IMR-90 (cell line): ENCODE measurements at regions not wholly inside any gene's neighbourhood (a gene's known extent, or its start where the extent isn't known, plus 50 kb on each side); places are given as distances from the start of the nearest gene placed in this dataset.

Experiments
- ATAC-seq: fragments of 200-7000 bp; cut with Tn5 transposase; 2 replicates; pipeline ENCODE4 v1.9.1; 2020; ENCODE audit warnings: low read depth, mild to moderate bottlenecking, moderate library complexity
- BruUV-seq: library from RNA; stranded (reverse); fragments of 400-500 nt; replicated peaks from 2 replicates; lab custom pipeline; 2021; lab: Mats Ljungman, UMichigan
- CTCF ChIA-PET: fragments of 300-600 bp; formaldehyde crosslinking; extraction: SDS; loops from one replicate; lab custom pipeline; 2021; ENCODE audit warnings: antibody characterized with exemption; lab: Yijun Ruan, JAX
- POLR2A ChIA-PET: fragments of 300-600 bp; sonication (Branson Sonifier 250); formaldehyde crosslinking; loops from one replicate; lab custom pipeline; 2022; ENCODE audit warnings: antibody characterized with exemption; ENCODE audit not compliant: unreplicated experiment; lab: Charles Lee
- DNase-seq: peaks from one replicate; pipeline ENCODE4 v3.0.0; 2013
- H2AFZ ChIP-seq: replicated peaks from 2 replicates; pipeline ENCODE3; 2013; ENCODE audit warnings: low read length, mild to moderate bottlenecking; ENCODE audit not compliant: poor library complexity
- H2AK5ac ChIP-seq: 2 replicates; pipeline ENCODE4 v1.6.1; 2013; ENCODE audit warnings: low read depth, low read length, inconsistent platforms
- H2AK9ac ChIP-seq: replicated peaks from 2 replicates; pipeline ENCODE3; 2013; ENCODE audit warnings: mild to moderate bottlenecking, low read depth, low read length, moderate library complexity; ENCODE audit not compliant: poor library complexity
- H2BK120ac ChIP-seq: 2 replicates; pipeline ENCODE4 v1.6.1; 2013; ENCODE audit warnings: low read depth, low read length, inconsistent platforms
- H2BK15ac ChIP-seq: 3 replicates; pipeline ENCODE4 v1.6.1; 2013; ENCODE audit warnings: low read depth, low read length, inconsistent platforms
- H2BK20ac ChIP-seq: 2 replicates; pipeline ENCODE4 v1.6.1; 2013; ENCODE audit warnings: low read depth, mild to moderate bottlenecking, inconsistent platforms, low read length, moderate library complexity
- H2BK5ac ChIP-seq: 2 replicates; pipeline ENCODE4 v1.6.1; 2013; ENCODE audit warnings: mild to moderate bottlenecking, low read depth, low read length, inconsistent platforms; ENCODE audit not compliant: poor library complexity, severe bottlenecking
- H3K14ac ChIP-seq: replicated peaks from 2 replicates; pipeline ENCODE4 v1.6.1; 2013; ENCODE audit warnings: low read depth, low read length, inconsistent platforms
- H3K18ac ChIP-seq: 2 replicates; pipeline ENCODE4 v1.6.1; 2013; ENCODE audit warnings: low read depth, low read length, control low read depth
- H3K23ac ChIP-seq: 2 replicates; pipeline ENCODE4 v1.6.1; 2013; ENCODE audit warnings: low read depth, low read length, inconsistent platforms
- H3K27ac ChIP-seq: 2 replicates; pipeline ENCODE4 v1.5.1; 2013; ENCODE audit warnings: mild to moderate bottlenecking, control low read depth, low read length; ENCODE audit not compliant: insufficient read depth
- H3K27me3 ChIP-seq: 2 replicates; pipeline ENCODE4 v1.6.1; 2013; ENCODE audit warnings: low read length; ENCODE audit not compliant: control insufficient read depth, insufficient read depth
- H3K36me3 ChIP-seq: 2 replicates; pipeline ENCODE4 v1.6.1; 2013; ENCODE audit warnings: low read length, mixed read lengths; ENCODE audit not compliant: control insufficient read depth, insufficient read depth
- H3K4ac ChIP-seq: 2 replicates; pipeline ENCODE4 v1.6.1; 2013; ENCODE audit warnings: low read depth, low read length, inconsistent platforms
- H3K4me1 ChIP-seq: 2 replicates; pipeline ENCODE4 v1.6.1; 2013; ENCODE audit warnings: low read length, mixed read lengths; ENCODE audit not compliant: control insufficient read depth, insufficient read depth
- H3K4me2 ChIP-seq: 2 replicates; pipeline ENCODE4 v1.6.1; 2013; ENCODE audit warnings: low read depth, mild to moderate bottlenecking, control low read depth, low read length, moderate library complexity
- H3K4me3 ChIP-seq: 2 replicates; pipeline ENCODE4 v1.5.1; 2013; ENCODE audit warnings: low read depth, mild to moderate bottlenecking, control low read depth, low read length, moderate library complexity; ENCODE audit not compliant: insufficient read depth
- H3K56ac ChIP-seq: 2 replicates; pipeline ENCODE4 v1.6.1; 2013; ENCODE audit warnings: low read length, inconsistent platforms; ENCODE audit not compliant: insufficient read depth; ENCODE audit errors: extremely low read depth
- H3K79me1 ChIP-seq, 2 experiments: 2 replicates each; pipeline ENCODE4 v1.6.1; 2013; ENCODE audit warnings: low read length in 2 of 2, inconsistent platforms in 1 of 2, low read depth in 1 of 2
- H3K9ac ChIP-seq: 2 replicates; pipeline ENCODE4 v1.6.1; 2013; ENCODE audit warnings: low read depth, low read length, control low read depth
- H3K9me1 ChIP-seq: 2 replicates; pipeline ENCODE4 v1.6.1; 2013; ENCODE audit warnings: low read length, inconsistent platforms; ENCODE audit not compliant: insufficient read depth
- H3K9me3 ChIP-seq: 2 replicates; pipeline ENCODE4 v1.6.1; 2013; ENCODE audit warnings: low read length; ENCODE audit not compliant: control insufficient read depth, insufficient read depth
- H4K20me1 ChIP-seq: 2 replicates; pipeline ENCODE4 v1.6.1; 2013; ENCODE audit warnings: low read length, inconsistent platforms; ENCODE audit not compliant: insufficient read depth
- H4K5ac ChIP-seq: 2 replicates; pipeline ENCODE4 v1.6.1; 2013; ENCODE audit warnings: mild to moderate bottlenecking, low read depth, low read length, control low read depth
- H4K8ac ChIP-seq, 2 experiments: 2 replicates each; pipeline ENCODE4 v1.6.1; 2013; ENCODE audit warnings: low read depth in 2 of 2, low read length in 2 of 2, control low read depth in 1 of 2, inconsistent platforms in 1 of 2
- H4K91ac ChIP-seq: 2 replicates; pipeline ENCODE4 v1.6.1; 2013; ENCODE audit warnings: low read depth, low read length, inconsistent platforms; ENCODE audit not compliant: insufficient read depth
- BHLHE40 ChIP-seq: fragments of 150-350 bp; IDR thresholded peaks from 2 replicates; pipeline ENCODE4 v1.6.1; 2016; ENCODE audit warnings: mild to moderate bottlenecking, low read depth, low read length
- CEBPB ChIP-seq: IDR thresholded peaks from 2 replicates; pipeline ENCODE4 v1.6.1; 2012; ENCODE audit warnings: low read depth, low read length, improper control_type of control experiment
- CHD1 ChIP-seq: IDR thresholded peaks from 2 replicates; pipeline ENCODE4 v1.6.1; 2012; ENCODE audit warnings: low read depth, low read length, improper control_type of control experiment
- FOS ChIP-seq: fragments of 150-350 bp; IDR thresholded peaks from 2 replicates; pipeline ENCODE4 v1.6.1; 2016; ENCODE audit warnings: low read depth, low read length
- MAFK ChIP-seq: IDR thresholded peaks from 2 replicates; pipeline ENCODE4 v1.6.1; 2012; ENCODE audit warnings: low read depth, low read length, improper control_type of control experiment
- MAZ ChIP-seq: IDR thresholded peaks from 2 replicates; pipeline ENCODE4 v1.6.1; 2012; ENCODE audit warnings: low read depth, mild to moderate bottlenecking, low read length, improper control_type of control experiment, moderate library complexity, borderline replicate concordance
- NFE2L2 ChIP-seq: fragments of 150-350 bp; IDR thresholded peaks from 2 replicates; pipeline ENCODE4 v1.6.1; 2016; ENCODE audit warnings: low read depth, mild to moderate bottlenecking, low read length
- POLR2A ChIP-seq: IDR thresholded peaks from 2 replicates; pipeline ENCODE4 v1.6.1; 2012; ENCODE audit warnings: mild to moderate bottlenecking, low read depth, low read length
- RAD21 ChIP-seq: IDR thresholded peaks from 2 replicates; pipeline ENCODE4 v1.6.1; 2012; ENCODE audit warnings: low read length, improper control_type of control experiment
- RCOR1 ChIP-seq: IDR thresholded peaks from 2 replicates; pipeline ENCODE4 v1.6.1; 2012; ENCODE audit warnings: mild to moderate bottlenecking, low read length, improper control_type of control experiment; ENCODE audit not compliant: insufficient replicate concordance
- RFX5 ChIP-seq: IDR thresholded peaks from 2 replicates; pipeline ENCODE4 v1.8.0; 2012; ENCODE audit warnings: low read depth, mild to moderate bottlenecking, low read length, moderate library complexity
- SMC3 ChIP-seq: fragments of 150-350 bp; IDR thresholded peaks from 2 replicates; pipeline ENCODE4 v1.6.1; 2016; ENCODE audit warnings: low read depth, mild to moderate bottlenecking, antibody characterized with exemption, low read length, moderate library complexity
- WGBS, 2 experiments: methylation state at CpG; one replicate each; pipeline versions ENCODE4 v1.1.5 to v1.1.7; 2013; ENCODE audit warnings: missing lambda C conversion rate in 2 of 2; ENCODE audit not compliant: insufficient read length in 1 of 2; ENCODE audit errors: extremely low coverage in 2 of 2; 5-methylcytosine and 5-hydroxymethylcytosine counted together
- dilution Hi-C: fragments of 300-500 bp; cut with HindIII; formaldehyde crosslinking; loops from one replicate; pipeline ENCODE4 v1.14.3; 2018; ENCODE audit warnings: low sequenced_read_pairs; ENCODE audit not compliant: unreplicated experiment
- in situ Hi-C: fragments of 300-500 bp; cut with MboI; formaldehyde crosslinking; loops from 3 replicates; pipeline ENCODE4 v1.14.3; 2019; ENCODE audit warnings: low sequenced_read_pairs, inconsistent platforms, mixed read lengths
- intact Hi-C: fragments of 100-400 bp; cut with micrococcal nuclease; formaldehyde crosslinking; loops from 2 replicates; pipeline ENCODE4 v1.10.0; 2022
- TF ChIP-seq, protein P1 (sequence below): fragments of 150-350 bp; IDR thresholded peaks from 2 replicates; pipeline ENCODE4 v1.6.1; 2017; ENCODE audit warnings: mild to moderate bottlenecking, antibody characterized with exemption, low read length, low read depth
- TF ChIP-seq, protein P2 (sequence below): conservative IDR thresholded peaks from 2 replicates; pipeline ENCODE4 v1.5.1; 2012; ENCODE audit warnings: mild to moderate bottlenecking, low read depth, low read length, improper control_type of control experiment
- TF ChIP-seq, protein P3 (sequence below): fragments of 150-350 bp; IDR thresholded peaks from 2 replicates; pipeline ENCODE4 v1.6.1; 2016; ENCODE audit warnings: low read depth, mild to moderate bottlenecking, low read length, moderate library complexity, borderline replicate concordance

DNA sequence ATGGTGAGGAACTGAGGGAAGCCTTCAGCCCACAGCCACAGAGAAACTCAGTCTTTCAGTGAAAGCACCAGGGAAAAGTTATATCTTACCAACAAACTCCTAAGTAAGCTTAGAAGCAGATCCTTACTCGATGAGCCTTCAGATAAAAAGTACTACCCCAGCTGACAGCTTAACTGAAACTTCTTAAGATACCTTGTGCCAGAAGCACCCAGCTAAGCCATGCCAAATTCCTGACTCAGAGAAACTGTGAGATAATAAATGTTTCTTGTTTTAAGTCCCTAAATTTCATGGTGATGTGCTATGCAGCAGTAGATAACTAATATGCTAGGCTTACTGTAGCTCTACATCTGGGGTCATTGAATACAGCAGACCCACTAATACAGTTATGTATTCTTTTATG, 2025.0 kb downstream of the LRRC4C start:
- CTCF ChIA-PET: no interaction called here

More for the DNA sequence above, 2025.0 kb downstream of the LRRC4C start:
- no peak overlapping the region for H3K27ac ChIP-seq
- no peak overlapping the region for H2BK5ac ChIP-seq
- no CpG with 5 or more reads among the region's 1 CpG for WGBS, 2 experiments
- dilution Hi-C loops: no loop called here
- H2BK15ac ChIP-seq: no peak overlapping the region
- H4K91ac ChIP-seq: no peak overlapping the region
- no peak overlapping the region for H4K5ac ChIP-seq
- no peak overlapping the region for H3K23ac ChIP-seq
- no peak overlapping the region for H2BK20ac ChIP-seq
- TF ChIP-seq MAZ: no peak
- TF ChIP-seq RAD21: no peak
- TF ChIP-seq BHLHE40: no peak
- TF ChIP-seq, protein P1, sequence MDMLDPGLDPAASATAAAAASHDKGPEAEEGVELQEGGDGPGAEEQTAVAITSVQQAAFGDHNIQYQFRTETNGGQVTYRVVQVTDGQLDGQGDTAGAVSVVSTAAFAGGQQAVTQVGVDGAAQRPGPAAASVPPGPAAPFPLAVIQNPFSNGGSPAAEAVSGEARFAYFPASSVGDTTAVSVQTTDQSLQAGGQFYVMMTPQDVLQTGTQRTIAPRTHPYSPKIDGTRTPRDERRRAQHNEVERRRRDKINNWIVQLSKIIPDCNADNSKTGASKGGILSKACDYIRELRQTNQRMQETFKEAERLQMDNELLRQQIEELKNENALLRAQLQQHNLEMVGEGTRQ: no peak
- TF ChIP-seq RFX5: no peak
- TF ChIP-seq FOS: no peak
- no peak for TF ChIP-seq MAFK
- no peak for TF ChIP-seq SMC3
- TF ChIP-seq, protein P2, sequence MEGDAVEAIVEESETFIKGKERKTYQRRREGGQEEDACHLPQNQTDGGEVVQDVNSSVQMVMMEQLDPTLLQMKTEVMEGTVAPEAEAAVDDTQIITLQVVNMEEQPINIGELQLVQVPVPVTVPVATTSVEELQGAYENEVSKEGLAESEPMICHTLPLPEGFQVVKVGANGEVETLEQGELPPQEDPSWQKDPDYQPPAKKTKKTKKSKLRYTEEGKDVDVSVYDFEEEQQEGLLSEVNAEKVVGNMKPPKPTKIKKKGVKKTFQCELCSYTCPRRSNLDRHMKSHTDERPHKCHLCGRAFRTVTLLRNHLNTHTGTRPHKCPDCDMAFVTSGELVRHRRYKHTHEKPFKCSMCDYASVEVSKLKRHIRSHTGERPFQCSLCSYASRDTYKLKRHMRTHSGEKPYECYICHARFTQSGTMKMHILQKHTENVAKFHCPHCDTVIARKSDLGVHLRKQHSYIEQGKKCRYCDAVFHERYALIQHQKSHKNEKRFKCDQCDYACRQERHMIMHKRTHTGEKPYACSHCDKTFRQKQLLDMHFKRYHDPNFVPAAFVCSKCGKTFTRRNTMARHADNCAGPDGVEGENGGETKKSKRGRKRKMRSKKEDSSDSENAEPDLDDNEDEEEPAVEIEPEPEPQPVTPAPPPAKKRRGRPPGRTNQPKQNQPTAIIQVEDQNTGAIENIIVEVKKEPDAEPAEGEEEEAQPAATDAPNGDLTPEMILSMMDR: no peak
- TF ChIP-seq CHD1: no peak
- TF ChIP-seq POLR2A: no peak
- TF ChIP-seq NFE2L2: no peak
- TF ChIP-seq, protein P3, sequence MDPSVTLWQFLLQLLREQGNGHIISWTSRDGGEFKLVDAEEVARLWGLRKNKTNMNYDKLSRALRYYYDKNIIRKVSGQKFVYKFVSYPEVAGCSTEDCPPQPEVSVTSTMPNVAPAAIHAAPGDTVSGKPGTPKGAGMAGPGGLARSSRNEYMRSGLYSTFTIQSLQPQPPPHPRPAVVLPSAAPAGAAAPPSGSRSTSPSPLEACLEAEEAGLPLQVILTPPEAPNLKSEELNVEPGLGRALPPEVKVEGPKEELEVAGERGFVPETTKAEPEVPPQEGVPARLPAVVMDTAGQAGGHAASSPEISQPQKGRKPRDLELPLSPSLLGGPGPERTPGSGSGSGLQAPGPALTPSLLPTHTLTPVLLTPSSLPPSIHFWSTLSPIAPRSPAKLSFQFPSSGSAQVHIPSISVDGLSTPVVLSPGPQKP: no peak
- TF ChIP-seq RCOR1: no peak
- no peak for TF ChIP-seq CEBPB
- in situ Hi-C loops: no loop called here
- H2BK120ac ChIP-seq: no peak overlapping the region
- no peak overlapping the region for H2AFZ ChIP-seq
- H3K79me1 ChIP-seq: no peaks in the 10 kb centered on the region
- no peak overlapping the region for H3K18ac ChIP-seq
- ATAC-seq (no peak), DNase-seq (no peak)
- no peaks in the 10 kb centered on the region for H3K27me3 ChIP-seq
- H2AK9ac ChIP-seq: no peak overlapping the region
- H3K14ac ChIP-seq: no peak overlapping the region
- H3K36me3 ChIP-seq: no peaks in the 10 kb centered on the region
- no peak overlapping the region for H3K4ac ChIP-seq
- H3K9me3 ChIP-seq: peaks cover 3% of the 10 kb centered on the region
- no peak overlapping the region for H2AK5ac ChIP-seq
- H3K9ac ChIP-seq: no peak overlapping the region
- H3K4me3 ChIP-seq: no peak overlapping the region
- POLR2A ChIA-PET: no interaction called here
- no peaks in the 10 kb centered on the region for H3K4me1 ChIP-seq
- H3K4me2 ChIP-seq: no peak overlapping the region
- no peak overlapping the region for H4K8ac ChIP-seq
- intact Hi-C loops: no loop called here
- H3K56ac ChIP-seq: no peak overlapping the region
- H4K20me1 ChIP-seq: no peaks in the 10 kb centered on the region
- BruUV-seq: no TSS peak
- no peaks in the 10 kb centered on the region for H3K9me1 ChIP-seq
